Neural cell (in vitro differentiated cells): ENCODE measurements at regions not wholly inside any gene's neighbourhood (a gene's known extent, or its start where the extent isn't known, plus 50 kb on each side); places are given as distances from the start of the nearest gene placed in this dataset.

Experiments used
- EP300 ChIP-seq: fragments of 450-650 bp; conservative IDR thresholded peaks from 2 replicates; pipeline ENCODE4 v1.6.1; 2014; ENCODE audit warnings: antibody characterized with exemption, mild to moderate bottlenecking, moderate library complexity; ENCODE audit not compliant: poor library complexity, severe bottlenecking
- EZH2 ChIP-seq: fragments of 200-600, 300-800 bp; shearing (Covaris generic), sonication (generic); IDR thresholded peaks from 2 replicates; pipeline ENCODE4 v1.6.1; 2014; ENCODE audit warnings: antibody characterized with exemption, low read length, borderline replicate concordance, mild to moderate bottlenecking; ENCODE audit not compliant: insufficient read depth, poor library complexity, severe bottlenecking
- MXI1 ChIP-seq: fragments of 450-650 bp; conservative IDR thresholded peaks from 2 replicates; pipeline ENCODE4 v1.6.1; 2014; ENCODE audit warnings: antibody characterized with exemption, mild to moderate bottlenecking; ENCODE audit not compliant: poor library complexity, severe bottlenecking
- POLR2AphosphoS5 ChIP-seq: IDR thresholded peaks from 2 replicates; pipeline ENCODE4 v1.6.1; 2012
- RAD21 ChIP-seq: fragments of 450-650 bp; conservative IDR thresholded peaks from 2 replicates; pipeline ENCODE4 v1.6.1; 2014; ENCODE audit warnings: antibody characterized with exemption, mild to moderate bottlenecking, moderate library complexity
- TF ChIP-seq, protein P1 (sequence below): fragments of 450-650 bp; IDR thresholded peaks from 2 replicates; pipeline ENCODE4 v1.5.1; 2014; ENCODE audit warnings: antibody characterized with exemption, mild to moderate bottlenecking, moderate library complexity; ENCODE audit not compliant: poor library complexity, severe bottlenecking

- TF ChIP-seq, protein P1, sequence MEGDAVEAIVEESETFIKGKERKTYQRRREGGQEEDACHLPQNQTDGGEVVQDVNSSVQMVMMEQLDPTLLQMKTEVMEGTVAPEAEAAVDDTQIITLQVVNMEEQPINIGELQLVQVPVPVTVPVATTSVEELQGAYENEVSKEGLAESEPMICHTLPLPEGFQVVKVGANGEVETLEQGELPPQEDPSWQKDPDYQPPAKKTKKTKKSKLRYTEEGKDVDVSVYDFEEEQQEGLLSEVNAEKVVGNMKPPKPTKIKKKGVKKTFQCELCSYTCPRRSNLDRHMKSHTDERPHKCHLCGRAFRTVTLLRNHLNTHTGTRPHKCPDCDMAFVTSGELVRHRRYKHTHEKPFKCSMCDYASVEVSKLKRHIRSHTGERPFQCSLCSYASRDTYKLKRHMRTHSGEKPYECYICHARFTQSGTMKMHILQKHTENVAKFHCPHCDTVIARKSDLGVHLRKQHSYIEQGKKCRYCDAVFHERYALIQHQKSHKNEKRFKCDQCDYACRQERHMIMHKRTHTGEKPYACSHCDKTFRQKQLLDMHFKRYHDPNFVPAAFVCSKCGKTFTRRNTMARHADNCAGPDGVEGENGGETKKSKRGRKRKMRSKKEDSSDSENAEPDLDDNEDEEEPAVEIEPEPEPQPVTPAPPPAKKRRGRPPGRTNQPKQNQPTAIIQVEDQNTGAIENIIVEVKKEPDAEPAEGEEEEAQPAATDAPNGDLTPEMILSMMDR, result no peak
- TF ChIP-seq POLR2AphosphoS5, result no peak
- TF ChIP-seq EP300, result no peak
- TF ChIP-seq RAD21, result no peak
- TF ChIP-seq EZH2, result no peak
- no peak for TF ChIP-seq MXI1
These were observed 527.4 kb upstream of the NRP1 start for GRCh38 chr10:33861833-33862232.
